HEK293 (cell line): ENCODE measurements at regions not wholly inside any gene's neighbourhood (a gene's known extent, or its start where the extent isn't known, plus 50 kb on each side); places are given as distances from the start of the nearest gene placed in this dataset.

ENCODE experiments used
- CTCF ChIA-PET: fragments of 350-600 bp; formaldehyde crosslinking; extraction: SDS; loops from one replicate; lab custom pipeline; 2021; ENCODE audit warnings: antibody characterized with exemption; lab: Yijun Ruan, JAX
- POLR2A ChIA-PET: fragments of 300-600 bp; formaldehyde crosslinking; extraction: SDS; loops from one replicate; lab custom pipeline; 2020; ENCODE audit warnings: antibody characterized with exemption, inconsistent platforms; lab: Yijun Ruan, JAX
- H3K27ac ChIP-seq: fragments of 200-500 bp; sonication (Bioruptor generic); 2 replicates; pipeline ENCODE4 v1.5.1; 2014; ENCODE audit warnings: low read depth, low read length, control low read depth, inconsistent platforms; ENCODE audit errors: extremely low read depth
- H3K36me3 ChIP-seq, 2 experiments: fragments of 200-500 bp in 1 of 2; sonication (Bioruptor generic) in 1 of 2; 1 replicate in 1 of 2; 2 replicates in 1 of 2; pipeline ENCODE4 v1.5.1; 2014 to 2017; ENCODE audit warnings: inconsistent platforms in 2 of 2, low read length in 2 of 2; ENCODE audit not compliant: control insufficient read depth in 2 of 2, insufficient read depth in 1 of 2
- H3K4me1 ChIP-seq: fragments of 200-500 bp; sonication (Bioruptor generic); 2 replicates; pipeline ENCODE4 v1.5.1; 2014; ENCODE audit warnings: mild to moderate bottlenecking, low read length, inconsistent platforms; ENCODE audit not compliant: control insufficient read depth, insufficient read depth
- H3K4me3 ChIP-seq: 2 replicates; pipeline ENCODE4 v1.5.1; 2011; ENCODE audit warnings: low read depth, mild to moderate bottlenecking, control low read depth, low read length, moderate library complexity
- H3K9me3 ChIP-seq: fragments of 200-500 bp; sonication (Bioruptor generic); 2 replicates; pipeline ENCODE4 v1.5.1; 2014; ENCODE audit warnings: low read depth, low read length, inconsistent platforms; ENCODE audit not compliant: control insufficient read depth, insufficient read depth
- HOXD13 ChIP-seq: sonication (generic); formaldehyde crosslinking; IDR thresholded peaks from 2 replicates; pipeline ENCODE4 v1.8.0; 2022; ENCODE audit warnings: missing genetic modification reagents, borderline replicate concordance
- IKZF3 ChIP-seq: fragments of 450-650 bp; IDR thresholded peaks from 2 replicates; pipeline ENCODE4 v1.5.0; 2018; ENCODE audit warnings: missing biosample characterization, mild to moderate bottlenecking, missing genetic modification characterization, moderate library complexity
- MEIS1 ChIP-seq: sonication (generic); formaldehyde crosslinking; IDR thresholded peaks from 2 replicates; pipeline ENCODE4 v1.8.1; 2022; ENCODE audit warnings: missing genetic modification reagents, mild to moderate bottlenecking, borderline replicate concordance
- PRDM1 ChIP-seq: fragments of 450-650 bp; formaldehyde crosslinking; IDR thresholded peaks from 2 replicates; pipeline ENCODE4; 2016; ENCODE audit warnings: missing biosample characterization, missing genetic modification characterization
- ZIC2 ChIP-seq: fragments of 450-650 bp; formaldehyde crosslinking; IDR thresholded peaks from 2 replicates; pipeline ENCODE4 v1.5.1; 2016; ENCODE audit warnings: missing biosample characterization, missing genetic modification characterization
- ZNF175 ChIP-seq: fragments of 450-650 bp; formaldehyde crosslinking; IDR thresholded peaks from 2 replicates; pipeline ENCODE4 v1.5.1; 2016; ENCODE audit warnings: missing biosample characterization, missing genetic modification characterization
- ZNF248 ChIP-seq: fragments of 450-650 bp; formaldehyde crosslinking; IDR thresholded peaks from 2 replicates; pipeline ENCODE4 v1.5.1; 2017; ENCODE audit warnings: missing biosample characterization, missing genetic modification characterization
- ZNF654 ChIP-seq: fragments of 450-650 bp; formaldehyde crosslinking; IDR thresholded peaks from 2 replicates; pipeline ENCODE4 v1.5.1; 2016; ENCODE audit warnings: low read depth, missing biosample characterization, missing genetic modification characterization
- ZNF777 ChIP-seq: fragments of 450-650 bp; formaldehyde crosslinking; IDR thresholded peaks from 2 replicates; pipeline ENCODE4 v1.5.1; 2017; ENCODE audit warnings: missing biosample characterization, missing genetic modification characterization, borderline replicate concordance
- ZSCAN30 ChIP-seq: fragments of 450-650 bp; IDR thresholded peaks from 2 replicates; pipeline ENCODE4 v1.5.1; 2018; ENCODE audit warnings: missing biosample characterization, mild to moderate bottlenecking, missing genetic modification characterization, moderate library complexity
- TF ChIP-seq, protein P1 (sequence below): fragments of 450-650 bp; formaldehyde crosslinking; IDR thresholded peaks from 2 replicates; pipeline ENCODE4 v1.5.1; 2016; ENCODE audit warnings: missing biosample characterization, missing genetic modification characterization
- TF ChIP-seq, protein P2 (sequence below): fragments of 450-650 bp; formaldehyde crosslinking; IDR thresholded peaks from 2 replicates; pipeline ENCODE4 v1.5.1; 2016; ENCODE audit warnings: missing biosample characterization, missing genetic modification characterization
- TF ChIP-seq, protein P3 (sequence below): fragments of 450-650 bp; IDR thresholded peaks from 2 replicates; pipeline ENCODE4 v1.5.1; 2018; ENCODE audit warnings: missing biosample characterization, mild to moderate bottlenecking, missing genetic modification characterization
- TF ChIP-seq, protein P4 (sequence below): fragments of 450-650 bp; formaldehyde crosslinking; IDR thresholded peaks from 2 replicates; pipeline ENCODE4 v1.5.1; 2016; ENCODE audit warnings: missing biosample characterization, missing genetic modification characterization, borderline replicate concordance

DNA sequence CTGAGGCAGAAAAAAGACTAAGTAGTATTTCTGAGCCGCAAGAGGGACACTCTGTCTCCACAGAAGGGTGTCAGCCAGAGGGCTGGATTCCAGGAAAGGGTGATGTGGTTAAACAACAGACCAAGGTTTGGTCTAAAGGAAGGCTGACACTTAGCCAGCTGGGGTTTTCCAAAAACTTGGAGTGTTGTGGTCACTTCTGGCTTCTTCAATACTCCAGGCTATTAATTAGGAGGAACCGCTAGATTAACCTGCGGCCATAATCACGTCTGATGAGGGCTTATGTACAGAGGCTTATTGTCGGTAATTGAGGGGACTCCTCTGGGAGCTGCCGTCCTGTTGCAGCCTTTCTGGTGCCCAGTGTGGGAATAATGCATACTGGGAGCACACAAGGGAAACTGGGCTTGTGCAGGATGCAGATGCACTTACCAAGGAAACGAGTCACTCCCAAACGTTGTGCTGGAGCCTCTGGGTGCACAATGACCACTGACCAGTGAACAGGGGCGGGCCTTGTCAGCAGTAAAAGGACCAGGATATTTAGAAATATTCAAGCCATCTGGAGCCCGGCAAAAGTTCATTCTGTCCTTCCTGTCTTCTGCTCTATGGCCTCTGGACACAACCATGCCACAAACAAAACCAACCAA lies 70.2 kb upstream of the TUT7 start (continued):
- TF ChIP-seq, protein P1, sequence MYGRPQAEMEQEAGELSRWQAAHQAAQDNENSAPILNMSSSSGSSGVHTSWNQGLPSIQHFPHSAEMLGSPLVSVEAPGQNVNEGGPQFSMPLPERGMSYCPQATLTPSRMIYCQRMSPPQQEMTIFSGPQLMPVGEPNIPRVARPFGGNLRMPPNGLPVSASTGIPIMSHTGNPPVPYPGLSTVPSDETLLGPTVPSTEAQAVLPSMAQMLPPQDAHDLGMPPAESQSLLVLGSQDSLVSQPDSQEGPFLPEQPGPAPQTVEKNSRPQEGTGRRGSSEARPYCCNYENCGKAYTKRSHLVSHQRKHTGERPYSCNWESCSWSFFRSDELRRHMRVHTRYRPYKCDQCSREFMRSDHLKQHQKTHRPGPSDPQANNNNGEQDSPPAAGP (tag by site-specific recombination): no peak
- no peak for TF ChIP-seq IKZF3 (tag by site-specific recombination)

DNA sequence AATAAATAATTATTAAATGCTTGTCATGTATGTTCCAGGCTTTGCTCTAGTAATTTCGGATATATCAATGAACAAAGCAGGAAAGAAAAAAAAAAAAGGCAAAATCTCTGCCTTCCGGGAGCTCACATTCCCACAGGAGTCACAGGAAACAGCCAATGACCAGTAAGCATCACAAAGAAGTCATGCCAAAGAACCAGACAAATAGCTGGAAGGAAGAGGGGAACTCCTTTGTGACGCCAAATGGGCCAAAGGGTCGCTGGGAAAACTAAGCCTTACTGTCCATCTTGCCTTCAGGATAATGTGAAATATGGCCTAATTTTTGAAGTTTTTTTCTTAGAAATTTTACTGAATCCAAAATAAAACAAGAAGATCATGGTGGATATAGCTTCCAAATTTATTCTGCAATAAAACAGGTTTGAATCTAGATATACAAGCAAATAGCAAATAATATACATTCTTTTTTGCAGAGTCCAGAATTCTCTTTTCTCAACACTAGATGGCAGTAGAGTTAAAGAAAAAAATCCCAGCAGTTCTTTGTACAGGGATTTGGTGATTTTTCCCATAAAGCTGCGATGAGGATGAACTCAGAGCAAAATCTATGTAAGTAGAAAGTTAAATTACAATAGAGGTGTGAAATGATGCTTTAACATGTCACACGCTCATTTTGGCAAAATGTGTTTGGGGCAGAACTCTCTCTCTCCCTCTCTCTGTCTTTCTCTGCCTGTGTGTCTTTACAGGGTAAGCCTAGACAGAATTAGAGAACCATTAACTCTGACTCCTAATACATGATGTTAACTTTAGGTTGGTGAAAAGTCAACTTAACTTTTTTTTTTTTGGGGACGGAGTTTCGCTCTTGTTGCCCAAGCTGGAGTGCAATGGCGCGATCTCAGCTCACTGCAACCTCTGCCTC lies 60.0 kb upstream of the TUT7 start:
- ChIA-PET CTCF (interaction anchor here (0.5 to 3.5 kb wide), 36 partner anchors 8 to 1576 kb away, joined by 3 to 37 read pairs (median 4); no protein-coding TSS in a partner anchor), POLR2A (no interaction called here)
- TF ChIP-seq PRDM1 (tag by site-specific recombination) (no peak), ZNF654 (tag by site-specific recombination) (peak; percentile 82)
- H3K4me3 ChIP-seq: no peak overlapping the region
- no peaks in the 10 kb centered on the region for H3K36me3 ChIP-seq
- H3K9me3 ChIP-seq: no peaks in the 10 kb centered on the region
- H3K27ac ChIP-seq: no peak overlapping the region
- H3K4me1 ChIP-seq: no peaks in the 10 kb centered on the region

DNA sequence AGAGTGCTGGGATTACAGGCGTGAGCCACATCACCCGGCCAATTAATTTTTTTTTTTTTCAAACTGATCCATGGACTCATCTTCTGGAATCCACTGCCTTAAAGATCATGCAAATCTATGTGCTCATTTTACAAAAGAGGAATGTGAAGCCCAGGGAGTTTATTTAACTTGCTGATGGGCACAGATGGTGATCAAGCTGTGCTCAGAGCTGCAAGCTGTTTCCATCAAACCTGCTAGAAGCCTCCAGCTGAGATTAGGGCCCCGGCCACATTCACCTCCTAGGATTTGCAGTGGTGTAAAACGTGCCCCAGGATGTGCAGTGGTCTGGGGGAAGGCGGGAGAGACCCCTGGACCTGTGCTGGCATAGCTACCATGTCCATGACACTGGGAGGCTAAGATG lies 56.1 kb upstream of the TUT7 start:
- TF ChIP-seq ZIC2 (tag by site-specific recombination) (peak; percentile 27; the same call in 1 of the 2 replicates), ZNF248 (tag by site-specific recombination) (no peak)
- no peaks in the 10 kb centered on the region for H3K9me3 ChIP-seq
- H3K36me3 ChIP-seq: no peaks in the 10 kb centered on the region
- CTCF ChIA-PET: interaction anchor here (0.6 to 0.8 kb wide), 4 partner anchors 8 to 926 kb away, joined by 3 to 4 read pairs (median 3); no protein-coding TSS in a partner anchor
- H3K27ac ChIP-seq: no peak overlapping the region
- POLR2A ChIA-PET: no interaction called here
- H3K4me3 ChIP-seq: no peak overlapping the region
- H3K4me1 ChIP-seq: no peaks in the 10 kb centered on the region

DNA sequence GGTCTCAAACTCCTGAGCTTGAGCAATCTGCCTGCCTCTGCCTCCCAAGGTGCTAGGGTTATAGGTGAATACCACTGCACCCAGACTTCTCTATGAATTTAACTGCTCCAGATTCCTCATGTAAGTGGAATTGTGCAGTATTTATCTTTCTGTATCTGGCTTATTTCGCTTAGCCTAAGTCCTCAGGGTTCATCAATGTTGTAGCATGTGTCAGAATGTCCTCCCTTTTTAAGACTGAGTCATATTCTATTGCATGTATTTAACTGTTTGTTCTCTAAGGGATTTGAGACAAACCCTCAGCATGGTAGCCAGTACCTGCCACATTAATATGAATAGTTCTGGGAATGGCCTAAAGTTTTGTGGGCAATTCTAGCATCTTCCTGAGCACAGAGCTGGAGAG lies 53.9 kb upstream of the TUT7 start:
- ChIA-PET POLR2A (no interaction called here), CTCF (no interaction called here)
- Histone ChIP-seq H3K27ac (no peak overlapping the region), H3K4me3 (no peak overlapping the region), H3K36me3 (no peaks in the 10 kb centered on the region), H3K4me1 (no peaks in the 10 kb centered on the region), H3K9me3 (no peaks in the 10 kb centered on the region)
- TF ChIP-seq, protein P2, sequence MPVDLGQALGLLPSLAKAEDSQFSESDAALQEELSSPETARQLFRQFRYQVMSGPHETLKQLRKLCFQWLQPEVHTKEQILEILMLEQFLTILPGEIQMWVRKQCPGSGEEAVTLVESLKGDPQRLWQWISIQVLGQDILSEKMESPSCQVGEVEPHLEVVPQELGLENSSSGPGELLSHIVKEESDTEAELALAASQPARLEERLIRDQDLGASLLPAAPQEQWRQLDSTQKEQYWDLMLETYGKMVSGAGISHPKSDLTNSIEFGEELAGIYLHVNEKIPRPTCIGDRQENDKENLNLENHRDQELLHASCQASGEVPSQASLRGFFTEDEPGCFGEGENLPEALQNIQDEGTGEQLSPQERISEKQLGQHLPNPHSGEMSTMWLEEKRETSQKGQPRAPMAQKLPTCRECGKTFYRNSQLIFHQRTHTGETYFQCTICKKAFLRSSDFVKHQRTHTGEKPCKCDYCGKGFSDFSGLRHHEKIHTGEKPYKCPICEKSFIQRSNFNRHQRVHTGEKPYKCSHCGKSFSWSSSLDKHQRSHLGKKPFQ: no peak
- TF ChIP-seq ZNF175 (no peak), ZNF654 (tag by site-specific recombination) (no peak), ZNF777 (tag by site-specific recombination) (no peak), HOXD13 (CRISPR knock-in tag) (no peak), MEIS1 (CRISPR knock-in tag) (no peak), ZSCAN30 (no peak)
- TF ChIP-seq, protein P3, sequence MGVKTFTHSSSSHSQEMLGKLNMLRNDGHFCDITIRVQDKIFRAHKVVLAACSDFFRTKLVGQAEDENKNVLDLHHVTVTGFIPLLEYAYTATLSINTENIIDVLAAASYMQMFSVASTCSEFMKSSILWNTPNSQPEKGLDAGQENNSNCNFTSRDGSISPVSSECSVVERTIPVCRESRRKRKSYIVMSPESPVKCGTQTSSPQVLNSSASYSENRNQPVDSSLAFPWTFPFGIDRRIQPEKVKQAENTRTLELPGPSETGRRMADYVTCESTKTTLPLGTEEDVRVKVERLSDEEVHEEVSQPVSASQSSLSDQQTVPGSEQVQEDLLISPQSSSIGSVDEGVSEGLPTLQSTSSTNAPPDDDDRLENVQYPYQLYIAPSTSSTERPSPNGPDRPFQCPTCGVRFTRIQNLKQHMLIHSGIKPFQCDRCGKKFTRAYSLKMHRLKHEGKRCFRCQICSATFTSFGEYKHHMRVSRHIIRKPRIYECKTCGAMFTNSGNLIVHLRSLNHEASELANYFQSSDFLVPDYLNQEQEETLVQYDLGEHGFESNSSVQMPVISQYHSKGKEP (tag by site-specific recombination): no peak
- TF ChIP-seq, protein P4, sequence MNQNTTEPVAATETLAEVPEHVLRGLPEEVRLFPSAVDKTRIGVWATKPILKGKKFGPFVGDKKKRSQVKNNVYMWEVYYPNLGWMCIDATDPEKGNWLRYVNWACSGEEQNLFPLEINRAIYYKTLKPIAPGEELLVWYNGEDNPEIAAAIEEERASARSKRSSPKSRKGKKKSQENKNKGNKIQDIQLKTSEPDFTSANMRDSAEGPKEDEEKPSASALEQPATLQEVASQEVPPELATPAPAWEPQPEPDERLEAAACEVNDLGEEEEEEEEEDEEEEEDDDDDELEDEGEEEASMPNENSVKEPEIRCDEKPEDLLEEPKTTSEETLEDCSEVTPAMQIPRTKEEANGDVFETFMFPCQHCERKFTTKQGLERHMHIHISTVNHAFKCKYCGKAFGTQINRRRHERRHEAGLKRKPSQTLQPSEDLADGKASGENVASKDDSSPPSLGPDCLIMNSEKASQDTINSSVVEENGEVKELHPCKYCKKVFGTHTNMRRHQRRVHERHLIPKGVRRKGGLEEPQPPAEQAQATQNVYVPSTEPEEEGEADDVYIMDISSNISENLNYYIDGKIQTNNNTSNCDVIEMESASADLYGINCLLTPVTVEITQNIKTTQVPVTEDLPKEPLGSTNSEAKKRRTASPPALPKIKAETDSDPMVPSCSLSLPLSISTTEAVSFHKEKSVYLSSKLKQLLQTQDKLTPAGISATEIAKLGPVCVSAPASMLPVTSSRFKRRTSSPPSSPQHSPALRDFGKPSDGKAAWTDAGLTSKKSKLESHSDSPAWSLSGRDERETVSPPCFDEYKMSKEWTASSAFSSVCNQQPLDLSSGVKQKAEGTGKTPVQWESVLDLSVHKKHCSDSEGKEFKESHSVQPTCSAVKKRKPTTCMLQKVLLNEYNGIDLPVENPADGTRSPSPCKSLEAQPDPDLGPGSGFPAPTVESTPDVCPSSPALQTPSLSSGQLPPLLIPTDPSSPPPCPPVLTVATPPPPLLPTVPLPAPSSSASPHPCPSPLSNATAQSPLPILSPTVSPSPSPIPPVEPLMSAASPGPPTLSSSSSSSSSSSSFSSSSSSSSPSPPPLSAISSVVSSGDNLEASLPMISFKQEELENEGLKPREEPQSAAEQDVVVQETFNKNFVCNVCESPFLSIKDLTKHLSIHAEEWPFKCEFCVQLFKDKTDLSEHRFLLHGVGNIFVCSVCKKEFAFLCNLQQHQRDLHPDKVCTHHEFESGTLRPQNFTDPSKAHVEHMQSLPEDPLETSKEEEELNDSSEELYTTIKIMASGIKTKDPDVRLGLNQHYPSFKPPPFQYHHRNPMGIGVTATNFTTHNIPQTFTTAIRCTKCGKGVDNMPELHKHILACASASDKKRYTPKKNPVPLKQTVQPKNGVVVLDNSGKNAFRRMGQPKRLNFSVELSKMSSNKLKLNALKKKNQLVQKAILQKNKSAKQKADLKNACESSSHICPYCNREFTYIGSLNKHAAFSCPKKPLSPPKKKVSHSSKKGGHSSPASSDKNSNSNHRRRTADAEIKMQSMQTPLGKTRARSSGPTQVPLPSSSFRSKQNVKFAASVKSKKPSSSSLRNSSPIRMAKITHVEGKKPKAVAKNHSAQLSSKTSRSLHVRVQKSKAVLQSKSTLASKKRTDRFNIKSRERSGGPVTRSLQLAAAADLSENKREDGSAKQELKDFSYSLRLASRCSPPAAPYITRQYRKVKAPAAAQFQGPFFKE (tag by site-specific recombination): no peak
